ENCODE measurements at regions not wholly inside any gene's neighbourhood (a gene's known extent, or its start where the extent isn't known, plus 50 kb on each side); places are given as distances from the start of the nearest gene placed in this dataset.
"Not testable (repeated sequence)": the region's sequence is repeated elsewhere in the genome, so short reads cannot be mapped to it uniquely, and the experiment has no call there.

DNA sequence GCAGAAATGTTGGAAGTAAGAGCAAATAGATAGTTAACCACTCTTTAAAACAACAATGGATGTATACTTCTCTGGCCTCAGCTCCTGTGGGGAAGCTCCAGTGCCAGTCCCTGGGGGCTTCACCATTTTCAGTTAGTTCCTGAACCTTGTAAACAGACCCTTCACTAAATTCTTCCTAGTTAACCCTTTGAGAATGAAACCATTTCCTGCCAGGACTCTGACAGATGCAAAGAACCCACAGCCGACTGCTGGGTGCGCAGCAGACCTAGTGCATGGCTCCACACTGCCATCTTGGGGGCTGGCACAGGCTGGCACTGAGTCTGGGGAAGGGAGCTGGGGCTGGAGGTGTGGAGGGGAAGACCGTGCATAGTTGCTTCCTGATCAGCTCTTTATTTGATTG lies 244.4 kb downstream of the CEP170 start:
- TF ChIP-seq TCF12 (IDR thresholded peaks at IDR 0.05; ENCODE audit: low read depth, low read length); SP4 (IDR thresholded peaks at IDR 0.05; ENCODE audit: low read length); RNF2 (IDR thresholded peaks at IDR 0.05; ENCODE audit: borderline replicate concordance, low read depth, low read length, missing control alignments, poor library complexity, severe bottlenecking): not testable (repeated sequence)
- TF ChIP-seq, protein P1, sequence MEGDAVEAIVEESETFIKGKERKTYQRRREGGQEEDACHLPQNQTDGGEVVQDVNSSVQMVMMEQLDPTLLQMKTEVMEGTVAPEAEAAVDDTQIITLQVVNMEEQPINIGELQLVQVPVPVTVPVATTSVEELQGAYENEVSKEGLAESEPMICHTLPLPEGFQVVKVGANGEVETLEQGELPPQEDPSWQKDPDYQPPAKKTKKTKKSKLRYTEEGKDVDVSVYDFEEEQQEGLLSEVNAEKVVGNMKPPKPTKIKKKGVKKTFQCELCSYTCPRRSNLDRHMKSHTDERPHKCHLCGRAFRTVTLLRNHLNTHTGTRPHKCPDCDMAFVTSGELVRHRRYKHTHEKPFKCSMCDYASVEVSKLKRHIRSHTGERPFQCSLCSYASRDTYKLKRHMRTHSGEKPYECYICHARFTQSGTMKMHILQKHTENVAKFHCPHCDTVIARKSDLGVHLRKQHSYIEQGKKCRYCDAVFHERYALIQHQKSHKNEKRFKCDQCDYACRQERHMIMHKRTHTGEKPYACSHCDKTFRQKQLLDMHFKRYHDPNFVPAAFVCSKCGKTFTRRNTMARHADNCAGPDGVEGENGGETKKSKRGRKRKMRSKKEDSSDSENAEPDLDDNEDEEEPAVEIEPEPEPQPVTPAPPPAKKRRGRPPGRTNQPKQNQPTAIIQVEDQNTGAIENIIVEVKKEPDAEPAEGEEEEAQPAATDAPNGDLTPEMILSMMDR (IDR thresholded peaks at IDR 0.05; ENCODE audit: control extremely low read depth in 1 of 3, insufficient read depth in 1 of 3, low read depth in 1 of 3, low read length in 3 of 3) = not testable (repeated sequence)
- peak in 1 of 2 experiments; percentile 21; a peak in 1 of 4 replicates for TF ChIP-seq RAD21 (IDR thresholded peaks at IDR 0.05 in 1 of 2, conservative IDR thresholded peaks at IDR 0.05 in 1 of 2; ENCODE audit: low read depth in 2 of 2, low read length in 2 of 2)
